HG03378 (cell line): ENCODE measurements at regions not wholly inside any gene's neighbourhood (a gene's known extent, or its start where the extent isn't known, plus 50 kb on each side); places are given as distances from the start of the nearest gene placed in this dataset.

Experiments
- ATAC-seq: cut with Tn5 transposase; IDR thresholded peaks from one replicate; pipeline ENCODE4 v1.9.1; 2021; ENCODE audit warnings: mild to moderate bottlenecking, moderate library complexity; ENCODE audit not compliant: unreplicated experiment

GRCh38 chr11:18878211-18878610 lies 61.0 kb downstream of the MRGPRX1 start:
- ATAC-seq: no peak

GRCh38 chr11:18865951-18866350 lies 73.3 kb downstream of the MRGPRX1 start:
- ATAC-seq: no peak

GRCh38 chr11:18865261-18865660 lies 73.7 kb upstream of the PTPN5 start:
- ATAC-seq: no peak

GRCh38 chr11:18853086-18853720 lies 61.6 kb upstream of the PTPN5 start:
- ATAC-seq: peak; percentile 87

- ATAC-seq: no peak
Measured at GRCh38 chr11:18849406-18849805, 57.8 kb upstream of the PTPN5 start.

GRCh38 chr11:18844753-18845367 lies 53.3 kb upstream of the PTPN5 start:
- ATAC-seq: no peak
